Brain pericyte (primary cell): ENCODE measurements at regions not wholly inside any gene's neighbourhood (a gene's known extent, or its start where the extent isn't known, plus 50 kb on each side); places are given as distances from the start of the nearest gene placed in this dataset.
"Not testable (repeated sequence)": the region's sequence is repeated elsewhere in the genome, so short reads cannot be mapped to it uniquely, and the experiment has no call there.

Experiments used
- DNase-seq: peaks from one replicate; pipeline ENCODE4 v3.0.0-alpha.2; 2012; ENCODE audit warnings: low read depth, low spot score

GRCh38 chr1:30207962-30208361 lies 515.4 kb downstream of the MATN1 start:
- not testable (repeated sequence) for DNase-seq

- not testable (repeated sequence) for DNase-seq
These were observed 516.8 kb downstream of the MATN1 start for GRCh38 chr1:30206631-30207030.

GRCh38 chr1:30204916-30205315 lies 518.5 kb downstream of the MATN1 start:
- not testable (repeated sequence) for DNase-seq

- DNase-seq: no peak
These were observed 522.4 kb downstream of the MATN1 start for GRCh38 chr1:30201015-30201414.

- DNase-seq: no peak
These were observed 523.2 kb downstream of the MATN1 start for GRCh38 chr1:30200161-30200560.

- no peak for DNase-seq
These were observed 523.8 kb downstream of the MATN1 start for GRCh38 chr1:30199563-30199962.

GRCh38 chr1:30198795-30199403 lies 524.5 kb downstream of the MATN1 start:
- DNase-seq: no peak

- DNase-seq: no peak
These were observed 525.0 kb downstream of the MATN1 start for GRCh38 chr1:30198451-30198760.

GRCh38 chr1:30197639-30198450 lies 525.5 kb downstream of the MATN1 start:
- DNase-seq: no peak

GRCh38 chr1:30196872-30197638 lies 526.3 kb downstream of the MATN1 start:
- no peak for DNase-seq

- no peak for DNase-seq
These were observed 526.9 kb downstream of the MATN1 start for GRCh38 chr1:30196457-30196856.

- DNase-seq: no peak
These were observed 527.8 kb downstream of the MATN1 start for GRCh38 chr1:30195424-30196134.

- DNase-seq: no peak
These were observed 528.5 kb downstream of the MATN1 start for GRCh38 chr1:30194741-30195423.

GRCh38 chr1:30194046-30194619 lies 529.3 kb downstream of the MATN1 start:
- no peak for DNase-seq

- DNase-seq: no peak
These were observed 530.3 kb downstream of the MATN1 start for GRCh38 chr1:30192969-30193630.

- DNase-seq: no peak
These were observed 532.2 kb downstream of the MATN1 start for GRCh38 chr1:30191154-30191702.

GRCh38 chr1:30190511-30191153 lies 532.8 kb downstream of the MATN1 start:
- no peak for DNase-seq

GRCh38 chr1:30189818-30190500 lies 533.4 kb downstream of the MATN1 start:
- no peak for DNase-seq

- no peak for DNase-seq
These were observed 534.4 kb downstream of the MATN1 start for GRCh38 chr1:30188999-30189398.
